PC-9 (cell line): ENCODE measurements at regions not wholly inside any gene's neighbourhood (a gene's known extent, or its start where the extent isn't known, plus 50 kb on each side); places are given as distances from the start of the nearest gene placed in this dataset.

Experiments
- EZH2 ChIP-seq: fragments of 200-600 bp; sonication (generic); IDR thresholded peaks from 2 replicates; pipeline ENCODE4 v1.8.0; 2017; ENCODE audit warnings: antibody characterized with exemption, low read depth
- TF ChIP-seq, protein P1 (sequence below): fragments of 200-600 bp; sonication (generic); conservative IDR thresholded peaks from 2 replicates; pipeline ENCODE4 v1.6.1; 2017; ENCODE audit warnings: mixed run types, antibody characterized with exemption, mild to moderate bottlenecking, moderate library complexity

DNA sequence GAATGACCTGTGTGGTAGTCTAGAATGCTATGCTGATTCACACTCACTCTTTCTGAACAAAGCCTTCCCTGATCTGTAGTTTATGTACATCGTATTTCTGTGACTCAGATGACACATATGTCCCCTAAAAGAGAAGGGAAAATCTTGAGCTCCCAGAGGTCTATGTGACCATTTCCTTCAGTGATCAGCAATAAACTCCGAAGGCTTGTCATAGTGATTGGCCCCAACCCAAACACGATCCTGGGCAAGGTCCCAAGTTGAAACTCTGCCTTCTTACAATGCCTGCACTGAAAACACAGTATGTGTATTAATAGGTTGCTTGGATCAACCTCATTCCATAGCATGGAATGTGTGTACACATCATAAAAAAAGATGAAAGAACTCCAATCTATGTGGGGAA, 685.8 kb downstream of the MAT2B start:
- TF ChIP-seq, protein P1, sequence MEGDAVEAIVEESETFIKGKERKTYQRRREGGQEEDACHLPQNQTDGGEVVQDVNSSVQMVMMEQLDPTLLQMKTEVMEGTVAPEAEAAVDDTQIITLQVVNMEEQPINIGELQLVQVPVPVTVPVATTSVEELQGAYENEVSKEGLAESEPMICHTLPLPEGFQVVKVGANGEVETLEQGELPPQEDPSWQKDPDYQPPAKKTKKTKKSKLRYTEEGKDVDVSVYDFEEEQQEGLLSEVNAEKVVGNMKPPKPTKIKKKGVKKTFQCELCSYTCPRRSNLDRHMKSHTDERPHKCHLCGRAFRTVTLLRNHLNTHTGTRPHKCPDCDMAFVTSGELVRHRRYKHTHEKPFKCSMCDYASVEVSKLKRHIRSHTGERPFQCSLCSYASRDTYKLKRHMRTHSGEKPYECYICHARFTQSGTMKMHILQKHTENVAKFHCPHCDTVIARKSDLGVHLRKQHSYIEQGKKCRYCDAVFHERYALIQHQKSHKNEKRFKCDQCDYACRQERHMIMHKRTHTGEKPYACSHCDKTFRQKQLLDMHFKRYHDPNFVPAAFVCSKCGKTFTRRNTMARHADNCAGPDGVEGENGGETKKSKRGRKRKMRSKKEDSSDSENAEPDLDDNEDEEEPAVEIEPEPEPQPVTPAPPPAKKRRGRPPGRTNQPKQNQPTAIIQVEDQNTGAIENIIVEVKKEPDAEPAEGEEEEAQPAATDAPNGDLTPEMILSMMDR, result no peak
- no peak for TF ChIP-seq EZH2
